A673 (cell line): ENCODE measurements at regions not wholly inside any gene's neighbourhood (a gene's known extent, or its start where the extent isn't known, plus 50 kb on each side); places are given as distances from the start of the nearest gene placed in this dataset.

ENCODE experiments used
- CTCF ChIP-seq: fragments of 300-800, 200-600 bp; sonication (generic); conservative IDR thresholded peaks from 2 replicates; pipeline ENCODE4 v1.5.1; 2017; ENCODE audit warnings: low read depth, mild to moderate bottlenecking, antibody characterized with exemption, low read length, moderate library complexity, mixed read lengths
- EZH2 ChIP-seq: fragments of 200-600 bp; sonication (generic); IDR thresholded peaks from 2 replicates; pipeline ENCODE4 v1.6.1; 2017; ENCODE audit warnings: borderline replicate concordance, low read depth, mild to moderate bottlenecking, mixed read lengths, antibody characterized with exemption, low read length; ENCODE audit not compliant: poor library complexity, severe bottlenecking

GRCh38 chr6:100996409-100996808 lies 115.3 kb upstream of the ASCC3 start:
- TF ChIP-seq CTCF (no peak), EZH2 (no peak)
